ENCODE measurements at regions not wholly inside any gene's neighbourhood (a gene's known extent, or its start where the extent isn't known, plus 50 kb on each side); places are given as distances from the start of the nearest gene placed in this dataset.

- no peak overlapping the region for H3K27ac Mint-ChIP-seq
These were observed 104.8 kb upstream of the DIO3 start for GRCh38 chr14:101456246-101457175.

GRCh38 chr14:101457301-101457935 is 103.9 kb upstream of the DIO3 start:
- no peak for TF ChIP-seq CTCF (IDR thresholded peaks at IDR 0.05; ENCODE audit: unreplicated experiment in 3 of 3)
- Mint-ChIP-seq H3K27me3 (ENCODE audit: low read depth) (peaks cover 86% of the 10 kb centered on the region), H3K27ac (no peak overlapping the region), H3K36me3 (ENCODE audit: low read depth) (no peaks in the 10 kb centered on the region), H3K9me3 (peaks cover 12% of the 10 kb centered on the region), H3K4me3 (no peak overlapping the region), H3K4me1 (peaks cover 11% of the 10 kb centered on the region)

More at GRCh38 chr14:101456246-101457175, 104.8 kb upstream of the DIO3 start:
- Mint-ChIP-seq H3K36me3 (ENCODE audit: low read depth) (no peaks in the 10 kb centered on the region), H3K27me3 (ENCODE audit: low read depth) (peaks cover 81% of the 10 kb centered on the region), H3K4me1 (peaks cover 11% of the 10 kb centered on the region), H3K9me3 (peaks cover 12% of the 10 kb centered on the region), H3K4me3 (peak overlapping the region; percentile 27 to 55 (median 53))
- no peak for TF ChIP-seq CTCF (IDR thresholded peaks at IDR 0.05; ENCODE audit: unreplicated experiment in 3 of 3)

GRCh38 chr14:101457936-101458740 is 103.2 kb upstream of the DIO3 start:
- Mint-ChIP-seq H3K27ac (no peak overlapping the region), H3K36me3 (ENCODE audit: low read depth) (no peaks in the 10 kb centered on the region), H3K9me3 (peaks cover 11% of the 10 kb centered on the region), H3K4me1 (peaks cover 11% of the 10 kb centered on the region), H3K4me3 (no peak overlapping the region), H3K27me3 (ENCODE audit: low read depth) (peaks cover 78% of the 10 kb centered on the region)
- no peak for TF ChIP-seq CTCF (IDR thresholded peaks at IDR 0.05; ENCODE audit: unreplicated experiment in 3 of 3)

DNA sequence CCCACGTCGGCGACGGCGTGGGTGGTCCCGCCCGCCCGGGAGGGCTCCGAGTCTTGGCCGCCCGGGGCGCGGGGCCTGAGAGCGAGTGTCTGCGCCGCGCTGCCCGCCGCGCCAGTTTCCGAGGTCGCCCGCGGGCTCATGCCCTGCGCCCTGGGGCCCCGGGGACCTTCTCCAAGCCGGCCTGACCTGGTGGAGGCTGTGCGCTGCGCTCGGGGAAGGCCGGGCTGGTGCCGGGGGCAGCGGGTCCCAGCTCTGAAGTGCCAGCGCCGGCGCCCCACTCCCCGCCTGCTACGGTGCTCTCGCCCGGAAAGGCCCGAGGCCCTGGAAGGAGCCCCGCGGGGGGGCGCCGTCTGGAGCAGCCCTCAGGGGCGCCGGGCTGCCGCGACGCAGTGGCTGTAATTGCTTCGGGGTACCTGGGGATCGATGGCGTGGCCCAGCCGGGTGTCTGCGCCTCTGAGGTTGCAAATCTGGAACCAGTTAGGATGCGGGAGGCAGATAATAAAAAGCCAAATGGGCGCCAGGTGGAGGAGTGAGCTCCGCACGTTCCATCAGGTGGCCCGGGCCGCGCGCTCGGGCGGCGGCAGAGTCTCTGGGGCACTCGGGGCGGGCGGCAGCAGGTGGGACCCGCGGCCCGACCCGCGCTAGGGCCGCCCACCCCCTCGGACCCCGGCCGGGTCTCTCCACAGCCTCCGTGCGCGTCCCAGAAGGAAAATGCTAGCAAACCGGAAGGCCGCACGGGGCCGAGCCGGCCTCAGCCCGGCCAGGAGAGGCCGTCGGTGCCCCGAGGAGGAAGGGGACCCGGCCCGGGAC is 102.3 kb upstream of the DIO3 start:
- Mint-ChIP-seq H3K27ac (no peak overlapping the region), H3K4me3 (peak overlapping the region in 2 of 3 experiments; percentile 44 to 52), H3K36me3 (ENCODE audit: low read depth) (no peaks in the 10 kb centered on the region), H3K4me1 (peaks cover 11% of the 10 kb centered on the region), H3K9me3 (peaks cover 3% of the 10 kb centered on the region), H3K27me3 (ENCODE audit: low read depth) (peaks cover 70% of the 10 kb centered on the region)
- TF ChIP-seq CTCF (IDR thresholded peaks at IDR 0.05; ENCODE audit: unreplicated experiment in 3 of 3) = no peak

- H3K27ac Mint-ChIP-seq = no peak overlapping the region
- H3K9me3 Mint-ChIP-seq = peaks cover 3% of the 10 kb centered on the region
- no peak for TF ChIP-seq CTCF (IDR thresholded peaks at IDR 0.05; ENCODE audit: unreplicated experiment in 3 of 3)
- H3K4me3 Mint-ChIP-seq = no peak overlapping the region
- H3K36me3 Mint-ChIP-seq (ENCODE audit: low read depth) = no peaks in the 10 kb centered on the region
- H3K4me1 Mint-ChIP-seq = peaks cover 11% of the 10 kb centered on the region
- H3K27me3 Mint-ChIP-seq (ENCODE audit: low read depth) = peaks cover 64% of the 10 kb centered on the region
These were observed 101.8 kb upstream of the DIO3 start for GRCh38 chr14:101459551-101459900.

Data from nephron (organoid).